HG03103 (cell line): ENCODE measurements at regions not wholly inside any gene's neighbourhood (a gene's known extent, or its start where the extent isn't known, plus 50 kb on each side); places are given as distances from the start of the nearest gene placed in this dataset.
"Not testable (repeated sequence)": the region's sequence is repeated elsewhere in the genome, so short reads cannot be mapped to it uniquely, and the experiment has no call there.

ENCODE experiments used
- ATAC-seq: cut with Tn5 transposase; IDR thresholded peaks from one replicate; pipeline ENCODE4 v1.9.1; 2021; ENCODE audit warnings: low read depth; ENCODE audit not compliant: unreplicated experiment

DNA sequence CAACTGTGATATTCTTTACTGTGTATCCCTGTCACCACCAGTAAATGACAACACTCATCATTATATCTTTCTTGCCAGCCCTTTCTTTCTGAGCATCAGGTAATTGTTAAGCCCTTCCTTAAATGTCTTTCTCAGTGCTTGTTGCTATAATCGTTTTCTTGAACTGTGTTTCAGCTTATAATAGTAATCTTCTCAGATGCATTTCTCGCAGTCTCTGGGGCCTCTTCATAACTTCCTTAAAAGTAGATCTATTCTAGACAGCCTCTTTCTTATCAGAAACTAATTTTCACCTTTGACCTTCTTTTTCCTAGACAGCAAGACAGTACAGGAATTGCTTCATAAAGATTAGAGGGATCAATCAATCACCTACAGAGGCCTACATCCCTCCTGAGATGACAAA lies 648.1 kb downstream of the CPS1 start:
- peak; percentile 40 for ATAC-seq

GRCh38 chr2:211204902-211205301 lies 648.5 kb downstream of the CPS1 start:
- no peak for ATAC-seq

- no peak for ATAC-seq
These were observed 649.0 kb downstream of the CPS1 start for GRCh38 chr2:211205358-211205757.

- no peak for ATAC-seq
These were observed 649.4 kb downstream of the CPS1 start for GRCh38 chr2:211205836-211206235.

GRCh38 chr2:211216221-211216620 lies 659.8 kb downstream of the CPS1 start:
- ATAC-seq = no peak

DNA sequence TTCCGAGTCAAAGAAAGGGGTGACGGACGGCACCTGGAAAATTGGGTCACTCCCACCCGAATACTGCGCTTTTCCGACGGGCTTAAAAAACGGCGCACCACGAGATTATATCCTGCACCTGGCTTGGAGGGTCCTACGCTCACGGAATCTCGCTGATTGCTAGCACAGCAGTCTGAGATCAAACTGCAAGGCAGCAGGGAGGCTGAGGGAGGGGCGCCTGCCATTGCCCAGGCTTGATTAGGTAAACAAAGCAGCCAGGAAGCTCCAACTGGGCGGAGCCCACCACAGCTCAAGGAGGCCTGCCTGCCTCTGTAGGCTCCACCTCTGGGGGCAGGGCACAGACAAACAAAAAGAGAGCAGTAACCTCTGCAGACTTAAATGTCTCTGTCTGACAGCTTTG lies 663.1 kb downstream of the CPS1 start:
- not testable (repeated sequence) for ATAC-seq

- ATAC-seq = no peak
These were observed 669.4 kb downstream of the CPS1 start for GRCh38 chr2:211225784-211226183.

DNA sequence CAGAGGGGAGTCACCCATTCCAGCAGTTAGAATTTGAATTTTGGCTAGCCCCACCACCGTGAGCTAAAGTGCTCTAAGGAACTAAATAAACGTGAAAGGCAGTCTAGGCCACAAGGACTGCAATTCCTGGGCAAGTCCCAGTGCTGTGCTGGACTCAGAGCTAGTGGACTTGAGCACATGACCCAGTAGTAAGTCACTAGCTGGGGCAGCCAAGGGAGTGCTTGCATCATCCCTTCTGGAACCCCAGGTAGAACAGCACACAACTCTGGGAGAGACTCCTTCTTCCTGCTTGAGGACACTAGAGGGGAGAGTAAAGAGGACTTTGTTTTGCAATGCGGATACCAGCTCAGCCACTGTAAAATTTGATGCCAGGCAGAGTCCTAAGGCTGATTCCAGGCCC lies 672.2 kb downstream of the CPS1 start:
- no peak for ATAC-seq

DNA sequence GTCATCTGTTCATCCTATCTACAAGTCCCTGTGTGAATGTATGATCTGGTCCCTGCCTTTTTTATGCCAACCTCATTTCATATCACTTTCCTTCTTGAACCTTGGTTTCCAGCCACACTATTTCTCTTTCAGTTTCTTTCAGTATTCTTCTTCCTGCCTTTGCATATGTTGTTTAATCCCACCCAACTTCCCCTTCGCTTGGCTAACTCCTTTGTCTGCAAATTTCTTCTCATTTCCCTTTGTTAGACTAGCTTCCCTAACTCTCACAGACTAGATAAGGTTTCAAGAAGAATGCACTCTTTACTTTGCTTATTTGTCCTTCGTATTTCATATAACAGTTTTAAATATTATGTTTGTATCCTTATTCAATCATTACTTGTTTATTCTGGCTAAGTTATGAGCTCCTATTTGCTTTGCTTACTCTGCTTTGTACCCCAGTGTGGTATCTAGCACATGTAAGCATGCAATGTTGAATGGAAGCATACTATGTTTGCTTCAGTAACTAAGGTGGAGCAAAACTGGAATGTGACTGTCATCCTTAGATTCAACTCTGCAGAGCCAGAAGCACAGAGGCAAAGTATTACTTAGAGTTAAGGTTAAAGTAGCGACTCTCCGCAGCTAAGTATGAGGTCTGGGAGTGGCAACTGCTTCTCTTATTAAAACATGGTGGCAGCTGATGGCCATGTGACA lies 681.3 kb downstream of the CPS1 start:
- ATAC-seq = no peak

DNA sequence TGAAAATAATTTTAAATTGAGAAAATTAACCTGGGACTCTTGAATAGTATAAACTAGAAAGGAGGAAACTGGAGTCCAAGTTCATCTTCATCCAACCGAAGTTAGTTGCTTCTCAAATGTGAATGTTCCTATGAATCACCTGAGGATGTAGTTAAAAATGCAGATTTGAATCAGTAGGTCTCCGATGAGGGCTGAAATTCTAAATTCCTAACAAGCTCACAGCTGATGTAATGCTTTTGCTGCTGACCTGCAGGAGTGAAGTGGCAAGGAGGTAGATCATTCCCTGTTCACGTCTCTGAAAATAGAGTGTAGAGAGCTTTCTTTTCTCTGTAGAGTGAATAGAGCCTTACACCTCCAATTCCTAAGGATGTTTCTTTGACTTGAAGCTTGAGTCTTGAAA lies 685.5 kb downstream of the CPS1 start:
- no peak for ATAC-seq

GRCh38 chr2:211247751-211248150 lies 691.4 kb downstream of the CPS1 start:
- ATAC-seq = no peak

DNA sequence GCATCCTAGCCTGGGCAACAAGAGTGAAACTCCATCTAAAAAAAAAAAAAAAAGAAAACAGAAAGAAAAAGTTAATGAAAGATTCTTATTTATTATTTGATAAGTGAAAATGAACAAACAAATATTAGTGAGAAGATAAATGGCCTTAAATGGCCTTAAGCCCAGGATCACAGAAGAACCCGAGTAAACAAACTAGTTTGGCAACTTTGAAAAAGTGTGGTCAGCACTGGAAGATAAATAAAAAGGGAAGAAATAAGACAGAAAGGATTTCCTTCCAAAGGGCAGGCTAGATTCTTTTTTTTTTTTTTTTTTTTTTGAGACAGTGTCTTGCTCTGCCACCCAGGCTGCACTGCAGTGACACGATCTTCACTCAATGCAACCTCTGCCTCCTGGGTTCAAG lies 692.4 kb downstream of the CPS1 start:
- no peak for ATAC-seq

DNA sequence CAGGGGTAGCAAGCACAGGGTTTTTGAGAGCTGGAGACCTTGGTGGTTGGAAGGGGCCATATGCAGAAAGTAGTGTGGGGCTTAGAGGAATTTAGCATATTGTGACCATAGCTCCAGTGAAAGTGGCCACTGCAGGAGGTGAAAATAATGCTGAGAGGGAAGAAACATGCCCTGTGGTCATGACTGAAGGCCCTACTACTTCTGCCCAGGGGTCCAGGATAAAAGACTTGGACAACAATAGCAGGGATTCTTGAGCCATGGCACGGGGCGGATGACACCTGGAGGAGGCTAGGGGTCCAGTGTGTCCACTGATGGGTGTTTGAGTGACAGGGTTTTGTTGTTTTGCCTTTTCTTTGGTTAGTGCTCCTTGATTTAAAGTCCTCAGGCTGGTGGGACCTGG lies 694.6 kb downstream of the CPS1 start:
- no peak for ATAC-seq

DNA sequence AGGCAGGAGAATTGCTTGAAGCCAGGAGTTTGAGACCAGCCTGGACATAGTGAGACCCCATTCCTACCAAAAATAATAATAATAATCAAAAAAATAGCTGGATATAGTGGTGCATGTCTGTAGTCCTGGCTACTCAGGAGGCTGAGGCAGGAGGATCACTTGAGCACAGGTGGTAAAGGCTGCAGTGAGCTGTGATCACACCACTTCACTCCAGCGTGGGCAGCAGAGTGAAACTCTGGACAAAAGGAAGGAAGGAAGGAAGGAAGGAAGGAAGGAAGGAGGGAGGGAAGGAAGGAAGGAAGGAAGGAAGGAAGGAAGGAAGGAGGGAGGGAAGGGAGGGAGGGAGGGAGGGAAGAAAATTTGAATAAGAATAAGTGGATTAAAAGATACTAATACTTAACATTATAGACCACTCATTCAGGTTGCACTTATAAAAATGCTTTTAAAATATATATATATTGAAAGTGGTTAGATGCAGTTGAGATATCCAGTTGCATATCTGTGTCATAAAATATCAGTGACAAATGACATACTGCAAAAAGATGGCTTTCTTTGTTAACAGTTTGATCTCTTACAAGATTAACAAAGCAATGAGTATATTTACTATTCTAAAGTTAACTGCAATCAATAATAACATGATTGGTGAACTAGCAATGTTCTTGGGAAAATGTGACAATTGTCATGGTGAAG lies 702.4 kb downstream of the CPS1 start:
- ATAC-seq = no peak

DNA sequence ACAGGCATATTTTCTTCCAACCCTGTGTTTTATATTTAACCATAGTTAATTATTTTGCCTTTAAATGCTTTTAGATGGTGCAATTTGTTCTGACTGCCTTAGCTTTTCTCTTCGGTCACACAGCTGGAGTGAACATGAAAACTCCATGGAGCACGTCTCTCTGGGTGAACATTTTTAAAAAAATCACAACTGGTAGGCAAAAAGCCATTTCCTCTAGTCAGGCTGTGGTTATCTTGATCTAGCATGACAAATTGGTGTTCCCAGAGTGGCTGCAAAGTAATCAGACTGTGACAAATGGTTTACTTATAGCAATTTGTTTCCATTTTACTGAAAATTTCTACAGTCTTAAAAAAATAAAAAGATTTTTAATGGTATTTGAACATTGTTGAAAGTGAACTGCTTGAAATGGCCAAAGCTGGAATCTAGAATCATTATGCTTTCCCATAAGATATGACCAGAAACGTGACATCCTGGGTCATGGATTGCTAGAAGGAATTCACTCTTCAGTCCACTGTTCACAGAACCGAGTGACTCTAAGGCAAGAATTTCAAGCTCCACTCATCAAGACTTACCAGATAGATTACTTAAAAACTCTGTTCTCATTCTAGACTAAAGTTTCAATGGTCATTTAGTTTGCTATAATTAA lies 703.6 kb downstream of the CPS1 start:
- no peak for ATAC-seq

GRCh38 chr2:211270257-211270656 lies 713.9 kb downstream of the CPS1 start:
- no peak for ATAC-seq

- no peak for ATAC-seq
These were observed 725.2 kb downstream of the CPS1 start for GRCh38 chr2:211281430-211282073.

DNA sequence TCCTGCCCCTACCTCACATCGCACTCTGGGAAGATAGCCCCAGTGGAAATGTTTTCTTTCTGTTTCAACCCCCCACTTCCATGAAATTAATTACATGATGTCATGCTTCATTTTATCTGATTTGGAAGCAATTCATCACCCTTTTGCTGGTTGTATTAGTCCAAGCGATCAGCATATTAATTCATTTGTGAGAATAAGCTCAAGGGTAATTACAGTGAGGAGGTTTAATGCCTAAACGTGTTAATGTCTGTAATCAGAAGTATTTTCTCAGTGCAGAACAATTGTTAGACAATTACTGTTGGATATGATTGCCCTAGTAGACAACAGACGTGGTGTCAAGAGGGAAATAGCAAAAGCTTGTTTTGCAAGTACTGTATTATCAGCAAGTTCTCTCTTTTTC lies 746.3 kb downstream of the CPS1 start:
- ATAC-seq = no peak

DNA sequence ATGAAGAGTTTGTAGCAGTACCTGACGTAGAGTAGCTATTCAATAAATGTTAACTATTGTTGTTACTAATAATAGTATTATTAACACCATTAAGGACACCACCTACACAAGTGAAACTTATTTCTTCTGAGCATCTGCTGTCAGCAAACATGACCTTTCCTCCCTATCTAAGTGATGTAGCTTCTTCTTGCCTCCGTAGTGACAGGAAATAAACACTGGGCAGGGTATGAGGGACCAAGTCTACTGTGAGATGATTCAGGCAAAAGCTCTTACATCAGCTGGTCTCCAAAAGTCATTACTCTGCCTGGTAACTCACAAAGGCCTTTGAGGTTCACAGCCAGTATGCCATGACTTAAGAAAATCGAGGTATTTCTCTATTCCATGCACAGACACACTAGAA lies 750.5 kb downstream of the CPS1 start:
- ATAC-seq = no peak
